H1 (cell line): ENCODE measurements at regions not wholly inside any gene's neighbourhood (a gene's known extent, or its start where the extent isn't known, plus 50 kb on each side); places are given as distances from the start of the nearest gene placed in this dataset.

ENCODE experiments used
- BRCA1 ChIP-seq: IDR thresholded peaks from 2 replicates; pipeline ENCODE4 v1.6.1; 2012; ENCODE audit warnings: low read depth, low read length, improper control_type of control experiment
- CBX5 ChIP-seq: fragments of 300-800, 300-1000 bp; sonication (generic); IDR thresholded peaks from 2 replicates; pipeline ENCODE4 v1.7.1; 2016; ENCODE audit warnings: antibody characterized with exemption, low read length, low read depth
- CBX8 ChIP-seq: fragments of 300-800, 300-1000 bp; sonication (generic); IDR thresholded peaks from 2 replicates; pipeline ENCODE4 v1.7.1; 2016; ENCODE audit warnings: low read depth, low read length, borderline replicate concordance
- GABPA ChIP-seq: IDR thresholded peaks from 2 replicates; pipeline ENCODE4 v1.6.1; 2011; ENCODE audit warnings: mild to moderate bottlenecking, low read length, moderate library complexity, borderline replicate concordance; ENCODE audit not compliant: insufficient read depth
- GTF2F1 ChIP-seq: IDR thresholded peaks from 2 replicates; pipeline ENCODE4 v1.6.1; 2012; ENCODE audit warnings: low read depth, low read length, improper control_type of control experiment, borderline replicate concordance
- SP4 ChIP-seq: IDR thresholded peaks from 2 replicates; pipeline ENCODE4 v1.6.1; 2012; ENCODE audit warnings: low read length, inconsistent platforms
- TF ChIP-seq, protein P1 (sequence below): IDR thresholded peaks from 2 replicates; pipeline ENCODE4 v1.6.1; 2011; ENCODE audit warnings: low read length, improper control_type of control experiment

DNA sequence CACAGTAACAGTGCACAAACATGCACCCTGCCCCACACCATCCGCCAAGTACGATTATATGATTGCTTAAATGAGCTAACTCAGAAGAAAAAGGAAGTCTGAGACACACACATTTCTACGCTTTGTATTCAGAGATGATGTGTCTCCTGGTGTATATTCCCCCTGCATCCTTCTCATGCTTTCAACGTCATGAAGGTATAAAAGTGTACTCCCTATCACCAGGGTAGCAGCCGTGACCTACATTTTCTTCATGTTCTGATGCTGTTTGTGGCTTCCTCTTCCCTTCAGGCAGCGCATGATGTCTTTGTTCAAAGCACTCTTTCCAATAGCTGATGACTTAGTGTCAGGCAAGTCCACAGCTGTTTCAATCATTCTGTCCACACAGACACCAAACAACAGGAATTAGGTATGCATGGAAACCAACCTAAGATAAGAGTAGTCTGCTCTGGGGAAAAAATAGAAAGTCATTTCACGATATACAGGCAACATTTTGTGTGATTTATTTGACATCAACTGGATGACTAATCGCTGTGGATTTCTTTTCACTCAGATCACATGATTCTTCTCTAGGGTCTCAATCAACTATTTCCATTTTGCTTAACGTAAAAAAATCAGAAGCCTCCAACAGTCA, 269.4 kb upstream of the PTGER4 start (continued):
- TF ChIP-seq CBX5, result no peak
- TF ChIP-seq, protein P1, sequence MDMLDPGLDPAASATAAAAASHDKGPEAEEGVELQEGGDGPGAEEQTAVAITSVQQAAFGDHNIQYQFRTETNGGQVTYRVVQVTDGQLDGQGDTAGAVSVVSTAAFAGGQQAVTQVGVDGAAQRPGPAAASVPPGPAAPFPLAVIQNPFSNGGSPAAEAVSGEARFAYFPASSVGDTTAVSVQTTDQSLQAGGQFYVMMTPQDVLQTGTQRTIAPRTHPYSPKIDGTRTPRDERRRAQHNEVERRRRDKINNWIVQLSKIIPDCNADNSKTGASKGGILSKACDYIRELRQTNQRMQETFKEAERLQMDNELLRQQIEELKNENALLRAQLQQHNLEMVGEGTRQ, result no peak
- no peak for TF ChIP-seq CBX8
- TF ChIP-seq BRCA1, result no peak
- TF ChIP-seq GTF2F1, result no peak
- no peak for TF ChIP-seq GABPA
- no peak for TF ChIP-seq SP4
